Epithelial cell of proximal tubule (primary cell): ENCODE measurements at regions not wholly inside any gene's neighbourhood (a gene's known extent, or its start where the extent isn't known, plus 50 kb on each side); places are given as distances from the start of the nearest gene placed in this dataset.

Source experiments
- DNase-seq: peaks from one replicate; pipeline ENCODE4 v3.0.0-alpha.2; 2011; ENCODE audit warnings: low read depth
- H3K4me3 ChIP-seq: 2 replicates; pipeline ENCODE4 v1.5.1; 2011; ENCODE audit warnings: low read depth, mild to moderate bottlenecking, low read length
- CTCF ChIP-seq: conservative IDR thresholded peaks from 2 replicates; pipeline ENCODE4 v1.5.1; 2012; ENCODE audit warnings: low read depth, mild to moderate bottlenecking, low read length

DNA sequence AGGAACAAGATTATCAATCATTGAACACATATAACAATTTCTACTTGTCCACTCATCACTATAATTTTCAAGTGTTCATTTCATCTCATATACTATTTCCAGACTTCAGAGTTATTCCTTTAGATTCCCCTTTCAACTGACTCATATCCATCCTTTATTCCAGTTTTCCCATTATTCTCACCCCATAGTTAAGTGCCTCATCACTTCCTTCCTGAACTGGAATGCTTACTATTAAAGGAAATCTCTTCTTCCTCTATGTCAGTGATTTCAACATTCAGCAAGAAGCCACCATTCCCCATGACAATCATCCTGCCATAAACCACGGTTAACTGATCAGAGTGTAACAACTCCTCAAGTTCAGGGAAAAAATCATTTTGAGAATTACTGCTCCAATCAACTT is 198.9 kb downstream of the FBXO8 start:
- no peak overlapping the region for H3K4me3 ChIP-seq
- TF ChIP-seq CTCF = no peak
- DNase-seq = no peak

DNA sequence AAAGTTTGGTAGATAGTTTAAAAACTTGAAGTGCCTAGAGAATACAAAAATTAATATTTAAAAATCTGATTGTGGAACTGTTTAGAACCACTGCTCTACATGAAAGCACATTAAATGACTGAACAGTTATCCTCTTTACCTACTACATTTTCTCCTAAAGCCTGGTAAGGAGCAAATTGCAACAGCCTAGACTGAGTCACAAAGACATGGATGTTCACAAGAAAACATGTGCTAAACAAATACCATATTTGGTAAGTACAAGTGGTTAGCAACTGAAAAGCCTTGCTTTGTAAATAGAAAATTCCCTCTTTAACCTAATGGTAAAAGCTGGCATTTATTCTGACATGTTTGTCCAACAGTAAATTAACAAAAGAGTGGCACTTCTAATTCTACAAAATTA is 203.1 kb downstream of the FBXO8 start:
- TF ChIP-seq CTCF = no peak
- DNase-seq = no peak
- no peak overlapping the region for H3K4me3 ChIP-seq

DNA sequence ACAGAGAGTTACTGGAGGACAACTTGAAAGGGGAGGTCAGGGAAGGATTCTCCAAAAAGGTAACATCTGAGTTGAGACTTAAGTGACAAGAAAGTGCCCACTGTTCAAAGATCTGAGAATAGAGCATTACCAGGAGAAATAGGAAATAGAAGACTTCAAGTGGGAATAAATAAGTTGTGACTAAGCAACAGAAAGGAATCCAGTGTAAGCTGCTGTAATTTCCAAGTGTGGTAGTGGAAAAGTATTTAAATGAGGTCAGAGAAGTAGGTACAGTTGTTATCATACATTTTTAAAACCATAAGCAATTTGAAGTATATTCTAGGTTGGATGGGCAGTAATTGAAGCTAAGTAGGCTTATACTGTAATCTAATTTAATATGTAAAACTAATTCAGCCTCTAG is 211.9 kb downstream of the FBXO8 start:
- no peak for TF ChIP-seq CTCF
- DNase-seq = no peak
- no peak overlapping the region for H3K4me3 ChIP-seq

GRCh38 chr4:174069848-174070330 is 213.6 kb downstream of the FBXO8 start:
- TF ChIP-seq CTCF = no peak
- H3K4me3 ChIP-seq = no peak overlapping the region
- no peak for DNase-seq

DNA sequence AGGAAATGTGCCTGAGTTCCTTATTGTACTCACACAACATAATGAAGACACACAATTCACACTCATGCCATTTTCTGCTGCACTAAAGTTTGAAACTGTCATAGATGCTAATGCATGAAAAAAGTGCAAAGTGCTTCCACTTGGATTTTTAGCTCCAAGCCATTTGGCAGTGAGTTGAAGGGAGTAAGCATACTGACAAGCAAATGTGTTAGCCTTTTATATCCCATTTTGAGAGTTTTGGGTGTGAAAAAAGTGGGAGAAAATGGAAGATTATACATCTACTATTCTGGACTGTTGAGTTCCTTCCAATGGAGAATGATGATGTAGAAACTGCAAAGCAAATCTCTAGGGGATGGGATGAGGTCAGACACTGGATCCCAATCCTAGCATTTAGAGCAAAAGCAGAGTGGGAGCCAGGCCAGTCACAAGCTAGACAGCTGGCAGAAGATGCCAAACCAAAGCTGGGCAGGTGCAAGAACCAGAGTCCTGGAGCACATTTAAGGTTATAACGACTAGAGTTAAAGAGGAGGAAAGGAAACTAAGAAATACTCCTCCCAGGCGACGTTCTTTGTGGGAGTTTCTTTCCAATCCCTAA is 216.8 kb downstream of the FBXO8 start:
- no peak for TF ChIP-seq CTCF
- H3K4me3 ChIP-seq = no peak overlapping the region
- DNase-seq = no peak

- no peak overlapping the region for H3K4me3 ChIP-seq
- TF ChIP-seq CTCF = no peak
- no peak for DNase-seq
Observed at GRCh38 chr4:174062831-174063230, 220.6 kb downstream of the FBXO8 start.

DNA sequence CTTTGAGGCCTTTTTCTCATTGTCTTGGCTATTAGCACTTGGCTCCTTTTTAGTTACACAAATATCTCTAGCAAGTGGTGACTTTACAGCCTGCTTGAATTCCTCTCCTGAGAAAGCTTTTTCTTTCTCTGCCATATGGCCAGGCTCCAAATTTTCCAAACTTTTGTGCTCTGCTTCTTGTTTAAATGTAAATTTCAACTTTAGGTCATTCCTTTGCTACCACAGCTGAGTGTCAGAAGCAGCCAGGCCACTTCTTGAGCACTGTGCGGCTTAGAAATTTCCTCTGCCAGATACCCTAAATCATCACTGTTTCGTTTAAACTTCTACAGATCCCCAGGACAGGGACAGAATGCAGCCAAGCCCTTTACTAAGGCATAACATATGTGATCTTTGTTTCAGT is 222.4 kb downstream of the FBXO8 start:
- no peak for TF ChIP-seq CTCF
- DNase-seq = no peak
- no peak overlapping the region for H3K4me3 ChIP-seq
